CD4-positive, alpha-beta T cell (primary cell): ENCODE measurements at regions not wholly inside any gene's neighbourhood (a gene's known extent, or its start where the extent isn't known, plus 50 kb on each side); places are given as distances from the start of the nearest gene placed in this dataset.

Experiments used
- ATAC-seq: fragments of 200-7000 bp; cut with Tn5 transposase; one replicate; pipeline ENCODE4 v1.10.0; 2022; ENCODE audit warnings: mild to moderate bottlenecking; ENCODE audit not compliant: poor library complexity
- CTCF ChIA-PET: fragments of 350-600 bp; sonication (Branson Sonifier 250); formaldehyde crosslinking; loops from one replicate; lab custom pipeline; 2021; ENCODE audit warnings: antibody characterized with exemption, inconsistent platforms; lab: Charles Lee
- POLR2A ChIA-PET: fragments of 350-600 bp; sonication (Branson Sonifier 250); formaldehyde crosslinking; loops from one replicate; lab custom pipeline; 2021; ENCODE audit warnings: antibody characterized with exemption, inconsistent platforms; lab: Charles Lee
- DNase-seq, 14 experiments: peaks; one replicate each; pipeline ENCODE4 v3.0.0-alpha.2; 2013 to 2020; ENCODE audit warnings: mixed read lengths in 2 of 14
- H3K27ac ChIP-seq, 2 donors: one replicate each; pipeline versions ENCODE4 v1.5.1 to v1.7.0; 2013; ENCODE audit warnings: low read length in 2 of 2, low read depth in 1 of 2, mild to moderate bottlenecking in 1 of 2
- H3K27me3 ChIP-seq, 2 experiments: 1 replicate in 1 of 2; 2 replicates in 1 of 2; pipeline versions ENCODE4 v1.6.1 to v1.7.0; 2013; ENCODE audit warnings: low read length in 2 of 2, control low read depth in 1 of 2, mild to moderate bottlenecking in 1 of 2, moderate library complexity in 1 of 2; ENCODE audit not compliant: insufficient read depth in 2 of 2, control insufficient read depth in 1 of 2
- H3K36me3 ChIP-seq: one replicate; pipeline ENCODE4 v1.6.1; 2013; ENCODE audit warnings: low read length, control low read depth; ENCODE audit not compliant: insufficient read depth
- H3K4me1 ChIP-seq: one replicate; pipeline ENCODE4 v1.6.1; 2013; ENCODE audit warnings: low read length, control low read depth; ENCODE audit not compliant: insufficient read depth
- H3K4me3 ChIP-seq: one replicate; pipeline ENCODE4 v1.5.1; 2013; ENCODE audit warnings: mild to moderate bottlenecking, low read length, moderate library complexity
- H3K9me3 ChIP-seq, 2 experiments: 1 replicate in 1 of 2; 2 replicates in 1 of 2; pipeline versions ENCODE4 v1.6.1 to v1.7.0; 2013; ENCODE audit warnings: low read length in 2 of 2, mild to moderate bottlenecking in 2 of 2, control low read depth in 1 of 2, moderate library complexity in 1 of 2; ENCODE audit not compliant: control insufficient read depth in 1 of 2, insufficient read depth in 1 of 2
- H3K27ac Mint-ChIP-seq: one replicate; pipeline ENCODE4 v1.8.0; 2020; ENCODE audit warnings: mixed read lengths
- H3K27me3 Mint-ChIP-seq: one replicate; pipeline ENCODE4 v1.8.0; 2021; ENCODE audit warnings: mixed read lengths
- H3K36me3 Mint-ChIP-seq: one replicate; pipeline ENCODE4 v1.8.0; 2021; ENCODE audit warnings: low read depth, mixed read lengths
- H3K4me1 Mint-ChIP-seq: one replicate; pipeline ENCODE4 v1.8.0; 2021; ENCODE audit warnings: low read depth, mixed read lengths
- H3K4me3 Mint-ChIP-seq: one replicate; pipeline ENCODE4 v1.8.0; 2020; ENCODE audit warnings: mild to moderate bottlenecking, mixed read lengths
- H3K9me3 Mint-ChIP-seq: one replicate; pipeline ENCODE4 v1.8.0; 2020; ENCODE audit warnings: mixed read lengths
- intact Hi-C, 2 experiments: fragments of 100-400 bp; cut with DNase I in 1 of 2; cut with micrococcal nuclease in 1 of 2; formaldehyde crosslinking; loops; one replicate each; pipeline versions ENCODE4 v1.15.1 to v1.9.0; 2023 to 2025; cut with DNase I, micrococcal nuclease
- TF ChIP-seq, protein P1 (sequence below): fragments of 200-600 bp; IDR thresholded peaks from one replicate; pipeline ENCODE4 v1.8.0; 2022; ENCODE audit warnings: antibody characterized with exemption, mild to moderate bottlenecking

DNA sequence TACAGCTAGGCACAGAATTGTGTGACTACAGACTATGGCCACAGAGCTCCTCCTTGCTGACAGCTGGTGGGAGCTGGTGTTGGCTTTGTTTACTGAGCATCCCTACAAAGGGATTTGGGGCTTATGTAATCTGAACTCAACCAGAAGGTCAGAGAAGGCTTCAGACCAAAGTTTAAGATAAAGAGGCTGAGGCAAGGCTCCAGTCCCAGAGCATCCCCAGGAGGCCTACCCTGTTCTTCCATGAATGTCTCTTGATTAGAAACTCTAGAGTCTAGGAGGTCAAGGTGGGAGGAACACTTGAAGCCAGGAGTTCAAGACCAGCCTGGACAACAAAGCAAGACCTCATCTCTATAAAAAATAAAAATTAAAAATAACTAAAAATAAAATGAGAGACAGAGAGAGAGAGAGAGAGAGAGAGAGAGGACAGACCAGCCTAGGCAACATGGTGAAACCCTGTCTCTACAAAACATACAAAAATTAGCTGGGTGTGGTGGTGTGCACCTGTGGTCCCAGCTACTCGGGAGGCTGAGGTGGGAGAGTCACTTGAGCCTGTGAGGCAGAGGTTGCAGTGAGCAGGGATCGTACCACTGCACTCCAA lies 125.5 kb upstream of the SERPIND1 start:
- TF ChIP-seq, protein P1, sequence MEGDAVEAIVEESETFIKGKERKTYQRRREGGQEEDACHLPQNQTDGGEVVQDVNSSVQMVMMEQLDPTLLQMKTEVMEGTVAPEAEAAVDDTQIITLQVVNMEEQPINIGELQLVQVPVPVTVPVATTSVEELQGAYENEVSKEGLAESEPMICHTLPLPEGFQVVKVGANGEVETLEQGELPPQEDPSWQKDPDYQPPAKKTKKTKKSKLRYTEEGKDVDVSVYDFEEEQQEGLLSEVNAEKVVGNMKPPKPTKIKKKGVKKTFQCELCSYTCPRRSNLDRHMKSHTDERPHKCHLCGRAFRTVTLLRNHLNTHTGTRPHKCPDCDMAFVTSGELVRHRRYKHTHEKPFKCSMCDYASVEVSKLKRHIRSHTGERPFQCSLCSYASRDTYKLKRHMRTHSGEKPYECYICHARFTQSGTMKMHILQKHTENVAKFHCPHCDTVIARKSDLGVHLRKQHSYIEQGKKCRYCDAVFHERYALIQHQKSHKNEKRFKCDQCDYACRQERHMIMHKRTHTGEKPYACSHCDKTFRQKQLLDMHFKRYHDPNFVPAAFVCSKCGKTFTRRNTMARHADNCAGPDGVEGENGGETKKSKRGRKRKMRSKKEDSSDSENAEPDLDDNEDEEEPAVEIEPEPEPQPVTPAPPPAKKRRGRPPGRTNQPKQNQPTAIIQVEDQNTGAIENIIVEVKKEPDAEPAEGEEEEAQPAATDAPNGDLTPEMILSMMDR: no peak
- Histone ChIP-seq H3K36me3 (no peaks in the 10 kb centered on the region), H3K27me3 (no peaks in the 10 kb centered on the region), H3K27ac (no peak overlapping the region), H3K9me3 (no peaks in the 10 kb centered on the region), H3K4me1 (no peaks in the 10 kb centered on the region), H3K4me3 (no peak overlapping the region)
- DNase-seq: no peak
- no peaks in the 10 kb centered on the region for H3K27me3 Mint-ChIP-seq
- H3K4me1 Mint-ChIP-seq: no peaks in the 10 kb centered on the region
- no peak overlapping the region for H3K27ac Mint-ChIP-seq
- ATAC-seq: no peak
- H3K4me3 Mint-ChIP-seq: no peak overlapping the region
- no peaks in the 10 kb centered on the region for H3K9me3 Mint-ChIP-seq
- CTCF ChIA-PET: no interaction called here
- no peaks in the 10 kb centered on the region for H3K36me3 Mint-ChIP-seq
- POLR2A ChIA-PET: no interaction called here
- intact Hi-C loops: no loop called here

DNA sequence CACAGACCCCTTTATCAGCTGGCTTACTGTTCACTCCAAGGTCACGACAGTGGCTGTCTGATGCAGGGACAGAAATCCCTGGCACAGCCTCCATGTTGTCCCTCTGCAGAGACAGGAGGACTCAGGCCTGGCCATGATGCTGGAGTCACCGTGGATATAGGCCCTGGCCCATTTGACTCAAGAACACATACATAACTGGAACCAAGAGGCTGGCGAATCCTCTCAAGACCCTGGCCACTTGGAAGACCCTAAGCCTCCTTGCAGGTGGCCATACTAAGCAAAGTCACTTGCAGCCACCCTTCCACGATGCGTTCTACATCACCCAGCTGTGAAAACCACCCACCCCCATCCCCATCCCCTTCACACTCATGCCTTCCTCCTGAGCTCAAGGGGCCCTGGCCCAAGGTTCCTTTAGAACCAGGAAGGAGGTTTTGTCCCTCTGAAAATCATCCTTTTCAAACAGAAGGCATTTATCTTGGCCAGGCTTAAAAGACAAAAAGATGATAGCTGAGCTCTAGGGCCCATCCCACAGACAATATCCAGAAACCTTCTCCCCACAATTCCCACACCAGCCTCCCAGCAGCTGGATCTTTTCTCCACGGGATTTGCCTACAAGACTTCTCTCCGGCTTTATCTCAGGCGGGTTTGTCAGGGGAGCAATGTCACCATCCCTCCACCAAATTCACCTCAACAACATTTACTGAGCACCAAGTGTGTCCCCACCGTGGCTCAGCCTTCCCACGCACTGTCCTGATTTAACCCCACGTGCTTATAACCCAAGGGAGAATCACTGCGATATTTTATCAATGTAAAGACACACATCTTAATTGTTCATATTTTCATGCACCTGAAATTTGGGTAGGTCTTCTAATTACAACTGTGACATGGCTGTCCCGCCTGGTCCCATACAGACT lies 123.4 kb upstream of the SERPIND1 start:
- no peak overlapping the region for H3K27ac ChIP-seq
- no peak overlapping the region for H3K4me3 ChIP-seq
- Mint-ChIP-seq H3K27me3 (no peaks in the 10 kb centered on the region), H3K36me3 (no peaks in the 10 kb centered on the region), H3K27ac (no peak overlapping the region), H3K9me3 (no peaks in the 10 kb centered on the region), H3K4me1 (no peaks in the 10 kb centered on the region), H3K4me3 (no peak overlapping the region)
- intact Hi-C loops: no loop called here
- TF ChIP-seq, protein P1: no peak
- no peaks in the 10 kb centered on the region for H3K27me3 ChIP-seq
- no peaks in the 10 kb centered on the region for H3K36me3 ChIP-seq
- no peaks in the 10 kb centered on the region for H3K4me1 ChIP-seq
- ChIA-PET POLR2A (no interaction called here), CTCF (no interaction called here)
- no peaks in the 10 kb centered on the region for H3K9me3 ChIP-seq
- DNase-seq (no peak), ATAC-seq (no peak)

DNA sequence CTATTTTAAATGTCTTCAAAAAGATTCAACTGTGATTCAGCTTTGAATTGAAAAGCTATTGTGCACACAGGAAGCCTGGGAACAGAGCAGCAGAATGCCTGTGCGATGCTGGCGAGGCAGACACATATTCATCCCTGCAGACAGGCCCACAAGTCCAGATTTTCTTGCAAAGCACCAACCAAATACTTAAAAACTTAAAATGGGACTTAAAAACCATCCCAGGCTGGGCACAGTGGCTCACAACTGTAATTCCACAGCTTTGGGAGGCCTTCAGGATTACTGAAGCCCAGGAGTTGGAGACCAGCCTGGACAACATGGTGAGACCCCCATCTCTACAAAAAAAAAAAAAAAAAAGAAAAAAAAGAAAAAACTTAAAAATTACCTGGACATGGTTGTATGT lies 122.6 kb upstream of the SERPIND1 start:
- Mint-ChIP-seq H3K36me3 (no peaks in the 10 kb centered on the region), H3K4me3 (no peak overlapping the region), H3K27ac (no peak overlapping the region), H3K4me1 (no peaks in the 10 kb centered on the region), H3K27me3 (no peaks in the 10 kb centered on the region), H3K9me3 (no peaks in the 10 kb centered on the region)
- Histone ChIP-seq H3K27me3 (no peaks in the 10 kb centered on the region), H3K27ac (no peak overlapping the region), H3K4me1 (no peaks in the 10 kb centered on the region), H3K4me3 (no peak overlapping the region), H3K36me3 (no peaks in the 10 kb centered on the region), H3K9me3 (no peaks in the 10 kb centered on the region)
- POLR2A ChIA-PET: no interaction called here
- CTCF ChIA-PET: no interaction called here
- no peak for DNase-seq
- intact Hi-C loops: no loop called here
- TF ChIP-seq, protein P1: no peak
- no peak for ATAC-seq
